ENCODE measurements at regions not wholly inside any gene's neighbourhood (a gene's known extent, or its start where the extent isn't known, plus 50 kb on each side); places are given as distances from the start of the nearest gene placed in this dataset.
"Not testable (repeated sequence)": the region's sequence is repeated elsewhere in the genome, so short reads cannot be mapped to it uniquely, and the experiment has no call there.

DNA sequence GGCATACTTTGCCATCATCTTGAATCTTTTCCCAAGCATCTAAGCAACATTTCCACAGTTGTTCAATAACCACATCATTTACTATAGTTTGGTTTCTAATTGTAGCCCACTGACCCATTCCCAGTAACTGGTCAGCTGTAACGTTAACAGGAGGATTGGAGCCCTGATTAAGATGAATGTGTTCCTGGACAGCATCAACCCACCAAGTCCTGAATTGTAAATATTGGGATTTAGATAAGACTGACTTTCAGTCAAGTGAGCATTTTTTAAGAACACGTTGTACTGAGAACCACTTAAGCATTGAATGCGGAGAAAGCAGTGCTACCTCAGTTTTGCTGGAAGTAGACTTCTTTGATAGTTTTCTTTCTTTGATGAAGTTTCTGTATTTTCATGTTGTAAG lies 53.3 kb upstream of the ARL4D start:
- DNase-seq (ENCODE audit: low read depth in 2 of 2) = not testable (repeated sequence)

DNA sequence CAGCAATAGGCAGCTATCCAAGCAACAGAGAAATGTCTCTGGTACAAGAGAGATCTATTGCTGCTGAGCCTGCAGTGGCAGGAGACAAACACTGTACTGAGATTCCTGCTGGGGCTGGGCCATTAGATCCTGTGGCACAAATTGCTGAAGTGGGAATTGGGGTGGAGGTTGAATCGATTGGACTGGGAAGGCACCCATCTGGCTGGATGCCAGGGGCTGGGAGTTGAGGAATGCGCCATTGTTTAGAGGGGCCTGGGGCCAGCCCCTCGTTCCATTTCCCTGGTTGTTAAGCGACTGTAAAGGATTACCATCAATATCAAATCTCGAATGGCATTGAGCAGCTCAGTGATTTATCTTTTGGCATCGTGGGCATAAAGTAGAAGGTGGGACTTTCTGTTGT lies 54.1 kb upstream of the ARL4D start:
- DNase-seq (ENCODE audit: low read depth in 2 of 2) = no peak

DNA sequence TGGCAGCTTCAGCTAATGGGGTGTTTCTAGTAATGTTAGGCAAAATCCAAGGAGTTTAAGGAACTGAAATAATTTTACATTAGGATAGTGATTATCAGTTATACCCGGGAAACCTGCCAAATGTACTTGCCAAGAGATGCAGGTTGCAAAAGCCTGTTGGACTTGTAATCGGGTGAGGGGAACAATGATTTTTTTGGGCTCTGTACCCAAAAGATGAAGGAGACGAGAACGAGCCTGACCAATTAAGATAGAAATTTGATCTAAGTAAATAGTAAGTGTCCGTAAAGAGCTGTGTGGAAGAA lies 56.3 kb upstream of the ARL4D start:
- DNase-seq (ENCODE audit: low read depth in 2 of 2) = no peak

DNA sequence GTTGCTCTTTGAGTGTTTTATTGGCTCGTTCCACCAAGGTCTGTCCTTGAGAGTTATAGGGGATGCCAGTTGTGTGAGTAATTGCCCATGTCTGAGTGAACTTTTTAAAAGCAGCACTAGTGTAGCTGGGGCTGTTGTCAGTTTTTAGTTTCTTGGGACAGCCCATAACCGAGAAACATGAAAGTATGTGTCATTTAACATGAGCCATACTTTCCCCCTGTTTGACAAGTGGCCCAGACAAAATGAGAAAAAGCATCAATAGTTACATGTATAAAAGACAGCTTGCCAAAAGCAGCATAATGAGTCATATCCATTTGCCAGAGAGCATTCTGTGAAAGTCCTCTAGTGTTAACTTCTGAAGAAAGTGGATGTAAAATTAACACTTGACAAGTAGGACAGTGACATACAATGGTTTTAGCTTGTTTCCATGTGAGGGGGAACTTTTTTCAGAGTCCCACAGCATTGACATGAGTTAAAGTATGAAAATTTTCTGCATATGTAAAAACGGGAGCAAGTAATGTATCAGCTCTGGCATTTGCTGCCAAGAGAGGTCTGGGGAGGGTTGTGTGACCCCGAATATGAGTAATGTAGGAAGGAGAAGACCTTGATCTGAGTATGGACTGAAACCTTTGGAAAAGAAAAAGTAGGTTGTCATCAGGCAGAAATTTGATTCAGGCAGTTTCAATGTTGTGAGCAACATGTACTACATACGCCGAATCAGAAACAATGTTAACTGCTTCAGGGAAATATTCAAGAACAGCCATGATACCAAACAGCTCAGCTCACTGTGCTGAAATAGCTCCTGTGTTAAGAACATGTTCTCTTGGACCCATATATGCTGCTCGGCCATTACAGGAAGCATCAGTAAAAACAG lies 56.8 kb upstream of the ARL4D start:
- no peak for DNase-seq (ENCODE audit: low read depth in 2 of 2)

DNA sequence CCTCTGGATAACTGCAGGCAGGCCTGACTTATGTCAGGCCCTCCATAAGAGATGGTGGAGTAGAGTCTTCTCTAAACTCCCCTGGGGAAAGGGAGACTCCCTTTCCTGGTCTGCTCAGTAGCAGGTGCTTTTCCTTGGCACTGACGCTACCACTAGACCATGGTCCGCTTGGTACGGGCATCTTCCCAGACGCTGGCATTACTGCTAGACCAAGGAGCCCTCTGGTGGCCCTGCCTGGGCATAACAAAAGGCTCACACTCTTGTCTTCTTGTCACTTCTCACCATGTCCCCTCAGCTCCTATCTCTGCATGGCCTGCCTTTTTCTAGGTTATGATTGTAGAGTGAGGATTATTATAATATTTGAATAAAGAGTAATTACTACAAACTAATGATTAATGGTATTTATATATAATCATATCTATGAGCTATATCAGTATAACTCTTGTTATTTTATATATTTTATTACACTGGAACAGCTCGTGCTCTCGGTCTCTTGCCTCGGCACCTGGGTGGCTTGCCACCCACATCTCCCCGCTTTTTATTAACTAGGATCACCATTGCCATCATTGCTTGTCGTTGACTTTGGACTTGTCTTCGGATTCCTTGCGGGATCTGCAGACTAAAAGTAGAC lies 59.8 kb upstream of the ARL4D start:
- peak; percentile 28 to 41 for DNase-seq (ENCODE audit: low read depth in 2 of 2)

DNA sequence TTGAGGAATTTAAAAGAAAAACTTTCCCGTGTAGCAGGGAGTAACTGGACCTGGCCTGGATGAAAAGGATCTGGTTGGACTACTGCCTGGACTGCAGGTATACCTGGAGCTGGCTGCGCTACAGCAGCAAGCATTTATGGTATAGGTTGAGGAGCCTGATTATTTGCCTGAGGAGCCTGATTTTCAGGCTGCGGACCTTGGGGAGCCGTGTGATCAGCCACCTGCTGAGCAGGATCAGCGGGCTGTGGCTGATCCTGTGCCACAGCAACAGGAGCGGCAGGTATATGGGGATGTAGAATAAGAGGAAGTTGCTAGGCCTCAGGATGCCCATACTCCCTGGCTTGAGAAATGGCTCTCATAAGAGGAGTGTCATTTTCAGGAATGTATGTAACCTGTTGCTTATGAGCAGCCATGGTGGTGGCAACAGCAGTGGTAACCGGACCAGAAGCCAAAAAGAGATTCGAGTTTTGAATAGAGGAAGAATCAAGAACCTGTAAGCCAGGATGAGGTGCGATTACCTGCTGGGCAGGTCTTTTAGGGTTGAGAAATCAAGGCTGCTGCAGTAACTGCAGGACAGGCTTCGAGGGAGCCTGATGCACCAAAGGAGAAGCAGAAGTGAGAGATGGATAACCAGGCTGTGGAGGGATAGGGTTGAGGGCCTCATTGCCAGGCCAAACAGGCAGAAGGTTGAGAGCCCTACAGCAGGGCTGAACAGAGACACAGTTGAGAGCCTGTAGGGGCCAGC lies 60.9 kb upstream of the ARL4D start:
- no peak for DNase-seq (ENCODE audit: low read depth in 2 of 2)

DNA sequence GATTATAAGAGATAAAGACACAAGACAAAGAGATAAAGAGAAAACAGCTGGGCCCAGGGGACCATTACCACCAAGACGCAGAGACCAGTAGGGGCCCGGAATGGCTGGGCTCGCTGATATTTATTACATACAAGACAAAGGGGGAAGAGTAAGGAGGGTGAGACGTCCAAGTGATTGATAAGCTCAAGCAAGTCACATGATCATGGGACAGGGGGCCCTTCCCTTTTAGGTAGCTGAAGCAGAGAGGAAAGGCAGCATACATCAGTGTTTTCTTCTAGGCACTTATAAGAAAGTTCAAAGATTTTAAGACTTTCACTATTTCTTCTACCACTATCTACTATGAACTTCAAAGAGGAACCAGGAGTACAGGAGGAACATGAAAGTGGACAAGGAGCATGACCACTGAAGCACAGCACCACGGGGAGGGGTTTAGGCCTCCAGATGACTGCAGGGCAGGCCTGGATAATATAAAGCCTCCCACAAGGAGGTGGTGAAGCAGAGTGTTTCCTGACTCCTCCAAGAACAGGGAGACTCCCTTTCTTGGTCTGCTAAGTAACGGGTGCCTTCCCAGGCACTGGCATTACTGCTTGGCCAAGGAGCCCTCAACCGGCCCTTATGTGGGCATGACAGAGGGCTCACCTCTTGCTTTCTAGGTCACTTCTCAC lies 63.9 kb upstream of the ARL4D start:
- DNase-seq (ENCODE audit: low read depth in 2 of 2) = no peak

DNA sequence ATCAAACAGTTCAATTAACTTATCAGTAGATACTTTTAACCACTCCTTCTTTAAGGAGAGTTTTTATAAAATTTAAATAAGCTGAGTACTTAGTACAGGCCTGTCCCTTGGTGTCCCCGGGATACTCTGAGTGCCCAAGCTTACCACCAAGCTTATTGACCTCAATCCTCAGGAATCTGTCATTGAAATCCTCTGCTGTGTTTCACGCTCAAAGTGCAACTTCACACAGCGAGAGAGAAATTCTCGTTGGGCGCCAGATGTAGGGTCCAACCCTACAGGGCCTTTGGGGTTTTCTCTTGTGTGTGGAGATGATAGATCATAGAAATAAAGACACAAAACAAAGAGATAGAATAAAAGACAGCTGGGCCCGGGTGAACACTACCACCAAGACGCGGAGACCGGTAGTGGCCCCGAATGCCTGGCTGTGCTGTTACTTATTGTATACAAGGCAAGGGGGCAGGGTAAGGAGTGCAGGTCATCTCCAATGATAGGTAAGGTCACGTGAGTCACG lies 65.3 kb upstream of the ARL4D start:
- DNase-seq (ENCODE audit: low read depth in 2 of 2) = no peak

DNA sequence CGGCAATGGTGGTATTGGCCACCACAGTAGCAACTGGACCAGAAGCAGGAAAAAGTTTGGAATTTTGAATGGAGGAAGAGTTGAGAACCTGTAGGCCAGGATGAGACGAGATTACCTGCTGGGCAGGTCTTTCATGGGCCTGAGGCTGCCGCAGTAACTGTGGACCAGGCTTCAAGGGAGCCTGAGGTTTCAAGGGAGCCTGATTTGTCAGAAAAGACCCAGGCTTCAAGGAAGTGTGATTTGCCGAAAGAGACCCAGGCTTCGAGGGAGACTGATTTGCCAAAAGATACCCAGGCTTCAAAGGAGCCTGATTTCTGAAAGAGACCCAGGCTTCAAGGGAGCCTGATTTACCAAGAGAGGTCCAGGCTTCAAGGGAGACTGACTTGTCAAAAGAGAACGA lies 66.6 kb upstream of the ARL4D start:
- no peak for DNase-seq (ENCODE audit: low read depth in 2 of 2)

DNA sequence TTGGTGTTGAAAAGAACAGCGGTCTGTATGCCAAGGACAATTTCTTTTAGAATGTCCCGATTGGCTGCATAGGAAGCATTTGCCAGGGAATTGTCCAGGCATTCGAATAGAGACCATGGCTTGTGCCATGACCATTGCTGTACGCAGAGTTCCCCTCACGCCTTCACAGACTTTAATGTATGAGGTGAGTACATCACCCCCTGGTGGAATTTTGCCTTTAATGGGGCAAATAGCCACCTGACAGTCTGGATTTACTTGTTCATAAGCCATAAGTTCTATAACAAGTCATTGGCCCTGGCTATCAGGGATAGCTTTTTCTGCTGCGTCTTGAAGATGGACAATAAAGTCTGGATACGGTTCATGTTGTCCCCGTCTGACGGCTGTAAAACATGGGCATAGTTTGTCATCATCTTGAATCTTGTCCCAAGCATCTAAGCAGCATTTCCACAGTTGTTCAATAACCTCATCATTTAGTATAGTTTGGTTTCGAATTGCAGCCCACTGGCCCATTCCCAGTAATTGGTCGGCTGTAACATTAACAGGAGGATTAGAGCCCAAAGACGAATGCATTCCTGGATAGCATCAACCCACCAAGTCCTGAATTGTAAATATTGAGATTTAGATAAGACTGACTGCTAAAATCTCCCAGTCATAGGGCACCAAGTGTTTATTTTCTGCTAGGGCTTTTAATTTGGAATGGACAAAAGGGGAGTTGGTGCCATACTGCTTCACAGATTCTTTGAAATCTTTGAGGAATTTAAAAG lies 67.7 kb upstream of the ARL4D start:
- DNase-seq (ENCODE audit: low read depth in 2 of 2) = no peak

DNA sequence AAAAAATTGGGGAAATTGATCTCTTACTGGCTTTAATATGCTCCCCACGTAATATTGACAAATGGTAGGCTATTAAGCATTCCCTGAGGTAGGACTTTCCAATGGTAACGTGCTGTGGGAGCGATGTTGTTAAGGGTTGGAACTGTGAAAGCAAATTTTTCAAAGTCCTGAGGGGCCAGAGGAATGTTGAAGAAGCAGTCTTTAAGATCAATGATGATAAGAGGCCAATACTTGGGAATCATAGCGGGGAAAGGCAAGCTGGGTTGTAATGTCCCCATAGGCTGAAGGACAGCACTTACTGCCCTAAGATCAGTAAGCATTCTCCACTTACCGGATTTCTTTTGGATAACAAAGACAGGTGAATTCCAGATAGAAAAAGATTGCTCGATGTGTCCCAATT lies 69.6 kb upstream of the ARL4D start:
- DNase-seq (ENCODE audit: low read depth in 2 of 2) = no peak

DNA sequence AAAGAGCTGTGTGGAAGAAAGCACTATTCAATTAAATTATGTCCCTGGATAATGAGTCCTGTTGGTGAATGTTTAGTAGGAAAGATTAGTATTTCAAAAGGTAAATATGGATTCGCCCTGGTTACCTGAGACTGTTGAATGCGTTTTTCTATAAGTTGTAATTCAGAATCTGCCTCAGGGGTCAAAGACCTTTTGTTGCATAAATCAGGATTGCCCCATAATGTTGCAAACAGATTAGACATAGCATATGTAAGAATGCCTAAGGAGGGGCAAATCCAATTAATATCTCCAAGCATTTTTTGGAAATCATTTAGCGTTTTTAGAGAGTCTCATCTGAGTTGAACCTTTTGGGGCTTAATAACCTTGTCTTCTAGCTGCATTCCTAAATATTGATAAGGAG lies 70.1 kb upstream of the ARL4D start:
- DNase-seq (ENCODE audit: low read depth in 2 of 2) = no peak

DNA sequence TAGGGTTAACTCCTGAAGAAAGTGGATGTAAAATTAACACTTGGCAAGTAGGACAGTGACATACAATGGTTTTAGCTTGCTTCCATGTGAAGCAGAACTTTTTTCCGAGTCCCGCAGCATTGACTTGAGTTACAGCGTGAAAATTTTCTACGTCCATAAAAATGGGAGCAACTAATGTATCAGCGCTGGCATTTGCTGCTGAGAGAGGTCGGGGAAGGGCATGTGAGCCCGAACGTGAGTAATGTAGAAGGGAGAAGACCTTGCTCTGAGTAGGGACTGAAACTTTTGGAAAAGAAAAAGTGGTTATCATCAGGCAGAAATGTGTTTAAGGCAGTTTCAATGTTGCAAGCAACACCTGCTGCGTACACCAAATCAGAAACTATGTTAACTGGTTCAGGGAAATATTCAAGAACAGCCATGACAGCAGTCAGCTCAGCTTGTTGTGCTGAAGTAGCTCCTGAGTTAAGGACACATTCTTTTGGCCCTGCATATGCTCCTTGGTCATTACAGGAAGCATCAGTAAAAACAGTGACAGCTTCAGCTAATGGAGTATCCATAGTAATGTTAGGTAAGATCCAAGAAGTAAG lies 70.9 kb upstream of the ARL4D start:
- DNase-seq (ENCODE audit: low read depth in 2 of 2) = no peak

DNA sequence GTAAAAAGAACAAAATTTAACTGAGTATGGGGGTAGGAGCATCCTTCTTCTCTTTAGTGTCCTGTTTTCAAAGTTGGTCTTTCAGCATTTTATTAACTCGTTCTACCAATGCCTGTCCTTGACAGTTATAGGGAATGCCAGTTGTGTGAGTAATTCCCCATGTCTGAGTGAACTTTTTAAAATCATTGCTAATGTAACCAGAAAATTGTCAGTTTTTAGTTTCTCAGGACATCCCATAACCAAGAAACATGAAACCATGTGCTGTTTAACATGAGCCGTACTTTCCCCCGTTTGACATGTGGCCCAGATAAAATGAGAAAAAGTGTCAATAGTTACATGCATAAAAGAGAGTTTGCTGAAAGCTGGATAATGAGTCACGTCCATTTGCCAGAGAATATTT lies 71.4 kb upstream of the ARL4D start:
- no peak for DNase-seq (ENCODE audit: low read depth in 2 of 2)

DNA sequence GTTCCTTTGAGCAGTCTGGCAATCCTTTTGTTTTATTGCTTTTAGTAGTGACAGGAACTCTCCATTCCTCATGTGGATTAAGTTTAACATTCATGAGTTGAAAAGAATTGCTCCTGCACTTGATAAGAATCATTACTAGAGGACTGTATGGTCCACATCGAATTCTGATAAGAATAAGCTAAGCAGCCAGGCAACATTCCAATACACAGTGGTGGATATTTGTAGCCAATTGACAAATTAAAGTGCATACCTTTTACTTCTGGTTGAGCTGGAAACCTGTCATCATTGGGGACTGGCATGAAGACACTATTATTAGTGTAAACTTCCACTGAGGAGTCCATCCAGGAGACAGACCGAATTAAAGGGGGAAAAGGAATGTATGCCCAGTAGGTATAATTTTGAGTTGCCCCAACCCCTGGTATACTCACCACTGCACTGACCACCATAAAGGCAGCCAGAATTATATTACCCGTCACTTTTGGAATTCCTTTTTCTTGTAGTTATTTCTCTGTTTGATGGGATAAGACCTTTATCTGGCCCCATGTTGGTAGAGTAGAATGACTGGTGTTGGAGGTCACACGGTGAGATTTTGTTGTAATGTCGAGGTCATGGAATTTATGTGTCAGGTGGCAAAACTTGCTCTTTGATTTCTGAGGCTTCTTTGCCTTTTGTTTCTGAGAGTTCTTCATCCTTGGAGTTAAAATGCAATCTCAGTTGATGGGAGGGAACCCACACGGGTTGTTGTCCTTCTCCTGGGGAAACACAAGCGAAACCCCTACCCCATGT lies 72.1 kb upstream of the ARL4D start:
- DNase-seq (ENCODE audit: low read depth in 2 of 2) = no peak

DNA sequence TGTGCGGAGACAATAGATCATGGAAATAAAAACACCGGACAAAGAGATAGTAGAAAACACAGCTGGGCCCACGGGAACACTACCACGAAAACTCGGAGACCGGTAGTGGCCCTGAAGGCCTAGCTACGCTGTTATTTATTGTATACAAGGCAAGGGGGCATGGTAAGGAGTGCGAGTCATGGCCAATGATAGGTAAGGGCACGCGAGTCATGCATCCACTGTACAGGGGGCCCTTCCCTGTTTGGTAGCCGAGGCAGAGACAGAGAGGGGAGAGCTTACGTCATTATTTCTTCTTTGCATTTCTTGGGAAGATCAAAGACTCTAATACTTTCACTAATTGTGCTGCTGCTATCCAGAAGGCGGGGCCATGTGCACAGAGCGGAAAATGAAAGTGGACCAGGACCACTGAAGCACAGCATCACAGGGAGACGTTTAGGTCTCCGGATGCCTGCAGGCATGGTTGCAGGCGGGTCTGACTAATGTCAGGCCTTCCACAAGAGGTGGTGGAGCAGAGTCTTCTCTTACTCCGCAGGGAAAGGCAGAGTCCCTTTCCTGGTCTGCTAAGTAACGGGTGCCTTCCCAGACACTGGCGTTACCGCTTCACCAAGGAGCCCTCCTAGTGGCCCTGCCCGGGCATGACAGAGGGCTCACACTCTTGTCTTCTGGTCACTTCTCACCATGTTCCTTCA lies 74.4 kb upstream of the ARL4D start:
- DNase-seq (ENCODE audit: low read depth in 2 of 2) = no peak

DNA sequence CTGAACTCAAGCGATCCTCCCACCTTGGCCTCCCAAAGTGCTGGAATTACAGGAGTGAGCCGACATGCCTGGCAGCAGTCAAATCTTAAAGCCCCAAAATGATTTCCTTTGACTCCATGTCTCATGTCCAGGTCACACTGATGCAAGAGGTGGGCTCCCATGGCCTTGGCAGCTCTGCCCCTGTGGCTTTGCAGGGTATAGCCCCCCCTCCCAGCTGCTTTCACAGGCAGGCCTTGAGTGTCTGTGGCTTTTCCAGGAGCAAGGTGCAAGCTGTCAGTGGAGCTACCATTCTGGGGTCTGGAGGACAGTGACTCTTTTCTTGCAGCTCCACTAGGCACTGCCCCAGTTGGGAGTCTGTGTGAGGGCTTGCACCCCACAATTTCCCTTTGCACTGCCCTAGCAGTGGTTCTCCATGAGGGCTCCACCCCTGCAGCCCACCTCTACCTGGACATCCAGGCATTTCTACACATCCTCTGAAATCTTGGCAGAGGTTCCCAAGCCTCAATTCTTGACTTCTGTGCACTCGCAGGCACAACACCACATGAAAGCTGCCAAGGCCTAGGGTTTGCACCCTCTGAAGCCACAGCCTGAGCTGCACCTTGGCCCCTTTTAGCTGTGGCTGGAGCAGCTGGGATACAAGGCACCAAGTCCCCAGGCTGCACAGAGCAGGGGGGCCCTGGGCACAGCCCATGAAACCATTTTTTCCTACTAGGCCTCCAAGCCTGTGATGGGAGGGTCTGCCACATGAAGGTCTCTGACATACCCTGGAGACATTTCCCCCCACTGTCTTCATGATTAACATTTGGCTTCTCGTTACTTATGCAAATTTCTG lies 79.3 kb upstream of the ARL4D start:
- no peak for DNase-seq (ENCODE audit: low read depth in 2 of 2)

DNA sequence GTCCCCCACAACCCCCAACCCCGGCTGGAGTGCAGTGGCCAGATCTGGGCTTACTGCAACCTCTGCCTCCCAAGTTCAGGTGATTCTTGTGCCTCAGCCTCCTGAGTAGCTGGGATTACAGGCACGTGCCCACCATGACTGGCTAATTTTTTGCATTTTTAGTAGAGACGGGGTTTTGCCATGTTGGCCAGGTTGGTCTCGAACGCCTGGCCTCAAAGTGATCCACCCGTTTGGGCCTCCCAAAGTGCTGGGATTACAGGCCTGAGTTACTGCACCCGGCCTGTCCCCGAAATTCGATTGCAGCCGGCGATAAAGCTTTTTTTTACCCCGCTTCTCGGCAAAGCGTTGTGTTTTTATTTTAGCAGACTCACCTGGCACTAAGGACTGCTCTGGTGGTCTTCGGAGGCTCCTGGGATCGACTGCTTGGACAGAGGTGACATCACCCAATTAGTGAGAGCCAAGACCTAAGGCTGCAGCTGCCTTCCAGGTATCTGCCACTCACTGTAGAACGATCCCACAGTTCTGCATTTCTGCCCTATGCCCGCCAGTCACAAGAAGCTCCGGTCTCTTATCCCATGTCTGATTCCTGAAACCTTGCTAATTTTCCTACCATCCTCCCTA lies 82.2 kb upstream of the ARL4D start:
- DNase-seq (ENCODE audit: low read depth in 2 of 2) = no peak
